ENCODE measurements at regions not wholly inside any gene's neighbourhood (a gene's known extent, or its start where the extent isn't known, plus 50 kb on each side); places are given as distances from the start of the nearest gene placed in this dataset.

DNA sequence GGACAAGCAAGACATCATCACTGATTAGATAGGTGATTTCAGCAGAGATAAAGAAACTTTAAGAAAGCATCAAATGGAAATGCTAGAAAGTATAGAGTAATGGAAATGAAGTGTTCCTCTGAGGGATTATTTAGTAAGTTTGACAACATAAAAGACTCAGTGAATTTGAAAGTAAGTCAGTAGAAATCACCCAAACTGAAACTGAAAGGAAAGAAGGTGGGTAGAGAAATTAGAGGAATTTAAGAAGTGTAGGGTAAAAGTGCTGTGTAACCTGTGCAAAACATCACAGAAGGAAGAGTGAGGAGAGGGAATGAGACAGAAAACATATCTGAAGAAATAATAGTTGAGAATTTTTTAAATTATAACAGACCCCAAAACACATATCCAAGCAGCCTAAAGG lies 343.1 kb downstream of the CBLN2 start:
- H3K4me3 ChIP-seq, result no peak overlapping the region
- TF ChIP-seq, protein P1, sequence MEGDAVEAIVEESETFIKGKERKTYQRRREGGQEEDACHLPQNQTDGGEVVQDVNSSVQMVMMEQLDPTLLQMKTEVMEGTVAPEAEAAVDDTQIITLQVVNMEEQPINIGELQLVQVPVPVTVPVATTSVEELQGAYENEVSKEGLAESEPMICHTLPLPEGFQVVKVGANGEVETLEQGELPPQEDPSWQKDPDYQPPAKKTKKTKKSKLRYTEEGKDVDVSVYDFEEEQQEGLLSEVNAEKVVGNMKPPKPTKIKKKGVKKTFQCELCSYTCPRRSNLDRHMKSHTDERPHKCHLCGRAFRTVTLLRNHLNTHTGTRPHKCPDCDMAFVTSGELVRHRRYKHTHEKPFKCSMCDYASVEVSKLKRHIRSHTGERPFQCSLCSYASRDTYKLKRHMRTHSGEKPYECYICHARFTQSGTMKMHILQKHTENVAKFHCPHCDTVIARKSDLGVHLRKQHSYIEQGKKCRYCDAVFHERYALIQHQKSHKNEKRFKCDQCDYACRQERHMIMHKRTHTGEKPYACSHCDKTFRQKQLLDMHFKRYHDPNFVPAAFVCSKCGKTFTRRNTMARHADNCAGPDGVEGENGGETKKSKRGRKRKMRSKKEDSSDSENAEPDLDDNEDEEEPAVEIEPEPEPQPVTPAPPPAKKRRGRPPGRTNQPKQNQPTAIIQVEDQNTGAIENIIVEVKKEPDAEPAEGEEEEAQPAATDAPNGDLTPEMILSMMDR (IDR thresholded peaks at IDR 0.05), result no peak
- no peak for ATAC-seq
- H3K36me3 ChIP-seq, result no peaks in the 10 kb centered on the region
- no peak overlapping the region for H3K27ac ChIP-seq
- no peaks in the 10 kb centered on the region for H3K27me3 ChIP-seq (ENCODE audit: low read depth)
- no peak for DNase-seq
- intact Hi-C loops (cut with DNase I), result no loop called here
- H3K9me3 ChIP-seq, result no peaks in the 10 kb centered on the region
- no peaks in the 10 kb centered on the region for H3K4me1 ChIP-seq

DNA sequence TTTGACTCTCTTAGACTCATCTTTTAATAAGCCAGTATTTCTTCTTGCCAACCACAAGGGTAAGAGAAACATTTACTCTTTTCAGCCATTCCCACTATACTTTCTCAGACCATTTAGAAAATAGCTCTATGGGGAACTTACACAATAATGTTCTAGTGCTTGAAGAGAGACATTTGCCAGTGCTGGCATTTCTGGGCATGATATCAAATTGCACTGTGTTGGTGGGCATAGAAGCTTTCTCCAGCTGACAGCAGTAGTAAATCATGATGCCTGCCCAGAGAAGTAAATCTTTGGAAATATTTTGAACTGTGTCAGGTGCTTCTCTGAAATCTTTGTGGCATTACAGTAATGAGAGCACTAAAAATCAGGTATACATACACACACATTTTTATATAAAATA lies 346.6 kb downstream of the CBLN2 start:
- TF ChIP-seq, protein P1 (IDR thresholded peaks at IDR 0.05), result no peak
- H3K4me1 ChIP-seq, result no peaks in the 10 kb centered on the region
- no peak for ATAC-seq
- H3K27ac ChIP-seq, result no peak overlapping the region
- H3K27me3 ChIP-seq (ENCODE audit: low read depth), result no peaks in the 10 kb centered on the region
- intact Hi-C loops (cut with DNase I), result no loop called here
- H3K4me3 ChIP-seq, result no peak overlapping the region
- no peaks in the 10 kb centered on the region for H3K36me3 ChIP-seq
- H3K9me3 ChIP-seq, result no peaks in the 10 kb centered on the region
- DNase-seq, result no peak

DNA sequence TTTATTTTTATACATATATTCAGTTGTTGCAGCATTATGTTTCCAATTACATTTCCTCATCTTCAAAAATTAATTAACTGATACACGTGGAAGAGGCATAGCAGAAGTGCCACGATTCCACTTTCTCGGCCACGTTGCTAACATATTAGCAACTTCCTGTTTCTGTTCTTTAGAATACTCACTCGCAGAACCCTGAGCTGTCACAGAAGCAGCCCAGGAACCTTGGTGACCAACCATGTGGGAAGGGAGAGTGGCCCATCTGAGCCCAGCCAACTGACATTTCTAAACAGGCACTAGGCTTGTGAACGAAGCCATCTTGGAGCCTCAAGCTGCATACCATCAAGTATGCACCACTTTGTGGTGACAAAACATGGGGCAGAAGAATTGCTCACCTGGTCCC lies 350.1 kb downstream of the CBLN2 start:
- Histone ChIP-seq H3K27me3 (ENCODE audit: low read depth) (no peaks in the 10 kb centered on the region), H3K9me3 (no peaks in the 10 kb centered on the region), H3K27ac (no peak overlapping the region), H3K4me3 (no peak overlapping the region), H3K4me1 (no peaks in the 10 kb centered on the region), H3K36me3 (no peaks in the 10 kb centered on the region)
- TF ChIP-seq, protein P1 (IDR thresholded peaks at IDR 0.05), result no peak
- ATAC-seq, result no peak
- intact Hi-C loops (cut with DNase I), result no loop called here
- DNase-seq, result no peak

DNA sequence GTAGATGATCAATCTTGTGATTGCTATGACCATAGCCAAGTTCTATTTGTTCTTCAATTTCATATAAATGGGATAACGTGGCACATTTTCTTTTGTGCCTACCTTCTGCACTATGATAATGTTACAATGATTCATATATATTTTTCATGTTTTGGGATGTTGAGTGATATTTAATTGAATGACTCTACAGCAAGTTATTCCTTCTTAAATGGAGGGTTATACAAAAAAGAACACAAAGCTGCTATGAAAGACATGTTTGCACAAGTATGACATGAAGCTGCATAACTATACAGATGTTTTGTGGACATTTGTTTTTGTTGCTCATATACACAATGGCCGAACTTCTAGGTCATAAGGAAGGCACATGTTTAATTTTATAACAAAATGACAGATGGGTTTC lies 356.2 kb downstream of the CBLN2 start:
- TF ChIP-seq, protein P1 (IDR thresholded peaks at IDR 0.05), result no peak
- ATAC-seq, result no peak

DNA sequence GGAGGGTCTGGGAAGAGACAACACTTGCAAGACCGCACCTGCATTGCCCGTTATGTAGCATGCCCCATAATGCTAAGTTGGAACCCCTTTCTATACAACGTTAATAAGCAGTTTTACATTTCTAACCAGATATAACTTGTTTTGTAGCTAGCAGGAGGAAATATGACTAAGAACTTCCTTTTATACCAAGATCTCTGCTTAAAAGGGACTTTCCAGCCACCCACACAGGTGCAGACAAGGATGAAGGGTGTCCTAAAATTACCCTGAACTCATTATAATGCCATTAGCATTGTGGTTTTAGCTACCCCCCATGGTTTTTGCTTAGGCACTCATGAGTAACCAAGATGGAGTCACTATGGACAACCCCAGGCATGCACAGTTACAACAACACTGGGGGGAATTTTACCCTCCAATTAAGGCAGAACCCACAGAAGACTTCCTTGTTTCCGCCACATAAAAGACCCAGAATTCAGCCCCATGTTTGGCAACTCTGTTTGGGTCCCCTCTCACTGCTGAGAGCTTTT lies 362.8 kb downstream of the CBLN2 start:
- Histone ChIP-seq H3K27me3 (ENCODE audit: low read depth) (no peaks in the 10 kb centered on the region), H3K36me3 (no peaks in the 10 kb centered on the region), H3K9me3 (no peaks in the 10 kb centered on the region), H3K27ac (no peak overlapping the region), H3K4me3 (no peak overlapping the region), H3K4me1 (no peaks in the 10 kb centered on the region)
- intact Hi-C loops (cut with DNase I), result no loop called here
- DNase-seq (no peak), ATAC-seq (no peak)
- TF ChIP-seq, protein P1 (IDR thresholded peaks at IDR 0.05), result no peak

More for the DNA sequence above, 356.2 kb downstream of the CBLN2 start:
- Histone ChIP-seq H3K36me3 (no peaks in the 10 kb centered on the region), H3K27ac (no peak overlapping the region), H3K27me3 (ENCODE audit: low read depth) (no peaks in the 10 kb centered on the region), H3K4me3 (no peak overlapping the region), H3K4me1 (no peaks in the 10 kb centered on the region), H3K9me3 (no peaks in the 10 kb centered on the region)
- DNase-seq, result no peak
- intact Hi-C loops (cut with DNase I), result no loop called here

DNA sequence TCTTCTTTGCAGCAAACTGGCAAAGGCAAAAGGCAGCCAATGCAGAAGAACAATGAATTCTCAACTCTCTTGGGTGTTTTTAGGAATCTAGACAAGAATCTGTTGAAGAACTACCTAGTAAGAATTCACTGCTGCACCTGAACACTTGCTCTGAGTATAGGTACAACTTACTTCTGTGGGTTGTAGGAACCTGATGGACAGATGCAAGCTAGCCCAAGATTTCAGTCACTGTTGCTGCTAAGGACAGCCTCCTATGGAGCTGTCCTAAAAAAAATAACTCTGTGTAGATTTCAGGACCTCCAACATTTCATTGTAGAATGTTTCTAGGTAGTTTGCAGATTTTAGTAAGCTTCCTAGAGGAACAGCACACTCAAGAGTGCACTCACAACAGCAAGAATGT lies 363.5 kb downstream of the CBLN2 start:
- intact Hi-C loops (cut with DNase I), result no loop called here
- Histone ChIP-seq H3K9me3 (no peaks in the 10 kb centered on the region), H3K27me3 (ENCODE audit: low read depth) (no peaks in the 10 kb centered on the region), H3K27ac (no peak overlapping the region), H3K36me3 (no peaks in the 10 kb centered on the region), H3K4me1 (no peaks in the 10 kb centered on the region), H3K4me3 (no peak overlapping the region)
- ATAC-seq (no peak), DNase-seq (no peak)
- TF ChIP-seq, protein P1 (IDR thresholded peaks at IDR 0.05), result no peak

Data from lower lobe of right lung (tissue), 2 donors.